NB4 (cell line): ENCODE measurements at regions not wholly inside any gene's neighbourhood (a gene's known extent, or its start where the extent isn't known, plus 50 kb on each side); places are given as distances from the start of the nearest gene placed in this dataset.

Experiments used
- CTCF ChIP-seq: IDR thresholded peaks from one replicate; pipeline ENCODE4 v1.5.1; 2012; ENCODE audit warnings: low read depth, low read length
- MAX ChIP-seq: IDR thresholded peaks from 2 replicates; pipeline ENCODE4 v1.6.1; 2011; ENCODE audit warnings: low read depth, low read length
- MYC ChIP-seq: IDR thresholded peaks from 2 replicates; pipeline ENCODE4 v1.6.1; 2011; ENCODE audit warnings: low read depth, low read length
- POLR2A ChIP-seq: IDR thresholded peaks from 2 replicates; pipeline ENCODE4 v1.6.1; 2011; ENCODE audit warnings: mild to moderate bottlenecking; ENCODE audit not compliant: insufficient read length; ENCODE audit errors: extremely low read depth

- TF ChIP-seq CTCF (no peak), POLR2A (no peak), MAX (no peak), MYC (no peak)
These were observed 71.2 kb upstream of the ERCC4 start for GRCh38 chr16:13848795-13849194.
